T-helper 17 cell (primary cell): ENCODE measurements at regions not wholly inside any gene's neighbourhood (a gene's known extent, or its start where the extent isn't known, plus 50 kb on each side); places are given as distances from the start of the nearest gene placed in this dataset.

Source experiments
- ATAC-seq: fragments of 150-1000 bp; cut with Tn5 transposase; 2 replicates; pipeline ENCODE4 v1.10.0; 2021; ENCODE audit warnings: mild to moderate bottlenecking, moderate library complexity
- DNase-seq, 3 donors: peaks; one replicate each; pipeline versions ENCODE4 v3.0.0 to v3.0.0-alpha.2; 2020 to 2021
- H3K9me3 ChIP-seq: one replicate; pipeline ENCODE4 v1.7.0; 2013; ENCODE audit warnings: low read length, mild to moderate bottlenecking; ENCODE audit not compliant: control insufficient read depth, poor library complexity, severe bottlenecking
- H3K27ac Mint-ChIP-seq: one replicate; pipeline ENCODE4 v1.8.0; 2022; ENCODE audit warnings: mild to moderate bottlenecking, moderate library complexity, mixed read lengths
- H3K27me3 Mint-ChIP-seq: one replicate; pipeline ENCODE4 v1.8.0; 2022; ENCODE audit warnings: mixed read lengths
- H3K36me3 Mint-ChIP-seq: one replicate; pipeline ENCODE4 v1.8.0; 2022; ENCODE audit warnings: low read depth, mixed read lengths
- H3K4me1 Mint-ChIP-seq: one replicate; pipeline ENCODE4 v1.8.0; 2022; ENCODE audit warnings: mild to moderate bottlenecking, mixed read lengths
- H3K4me3 Mint-ChIP-seq: one replicate; pipeline ENCODE4 v1.8.0; 2022; ENCODE audit warnings: mild to moderate bottlenecking, moderate library complexity, mixed read lengths

GRCh38 chr1:208652296-208653160 lies 408.3 kb upstream of the PLXNA2 start:
- no peaks in the 10 kb centered on the region for H3K9me3 ChIP-seq
- no peak overlapping the region for H3K27ac Mint-ChIP-seq
- DNase-seq = peak in 1 of 3 donors; percentile 5
- ATAC-seq = no peak
- H3K4me3 Mint-ChIP-seq = no peak overlapping the region
- H3K27me3 Mint-ChIP-seq = peaks cover 35% of the 10 kb centered on the region
- H3K4me1 Mint-ChIP-seq = no peaks in the 10 kb centered on the region
- no peaks in the 10 kb centered on the region for H3K36me3 Mint-ChIP-seq

GRCh38 chr1:208653426-208653825 lies 409.2 kb upstream of the PLXNA2 start:
- no peak for ATAC-seq
- no peak for DNase-seq
- H3K9me3 ChIP-seq = no peaks in the 10 kb centered on the region
- Mint-ChIP-seq H3K27ac (no peak overlapping the region), H3K27me3 (peaks cover 34% of the 10 kb centered on the region), H3K4me1 (no peaks in the 10 kb centered on the region), H3K4me3 (no peak overlapping the region), H3K36me3 (no peaks in the 10 kb centered on the region)

GRCh38 chr1:208654241-208654640 lies 410.1 kb upstream of the PLXNA2 start:
- ATAC-seq (no peak), DNase-seq (no peak)
- Mint-ChIP-seq H3K27ac (no peak overlapping the region), H3K4me1 (no peaks in the 10 kb centered on the region), H3K36me3 (no peaks in the 10 kb centered on the region), H3K27me3 (peaks cover 26% of the 10 kb centered on the region), H3K4me3 (no peak overlapping the region)
- H3K9me3 ChIP-seq = no peaks in the 10 kb centered on the region

GRCh38 chr1:208665936-208666335 lies 421.8 kb upstream of the PLXNA2 start:
- Mint-ChIP-seq H3K4me1 (no peaks in the 10 kb centered on the region), H3K36me3 (no peaks in the 10 kb centered on the region), H3K27ac (no peak overlapping the region), H3K4me3 (no peak overlapping the region), H3K27me3 (peaks cover 31% of the 10 kb centered on the region)
- no peak for ATAC-seq
- no peaks in the 10 kb centered on the region for H3K9me3 ChIP-seq
- no peak for DNase-seq

GRCh38 chr1:208668991-208669390 lies 424.8 kb upstream of the PLXNA2 start:
- Mint-ChIP-seq H3K4me1 (no peaks in the 10 kb centered on the region), H3K4me3 (no peak overlapping the region), H3K36me3 (no peaks in the 10 kb centered on the region)

GRCh38 chr1:208670778-208671177 lies 426.6 kb upstream of the PLXNA2 start:
- ATAC-seq = no peak
- Mint-ChIP-seq H3K27me3 (peaks cover 13% of the 10 kb centered on the region), H3K4me3 (no peak overlapping the region), H3K4me1 (no peaks in the 10 kb centered on the region), H3K27ac (no peak overlapping the region), H3K36me3 (no peaks in the 10 kb centered on the region)
- no peak for DNase-seq
- no peaks in the 10 kb centered on the region for H3K9me3 ChIP-seq

More at GRCh38 chr1:208668991-208669390, 424.8 kb upstream of the PLXNA2 start:
- no peak for ATAC-seq
- Mint-ChIP-seq H3K27me3 (peaks cover 25% of the 10 kb centered on the region), H3K27ac (no peak overlapping the region)
- no peak for DNase-seq
- H3K9me3 ChIP-seq = no peaks in the 10 kb centered on the region

- H3K27me3 Mint-ChIP-seq = peaks cover 12% of the 10 kb centered on the region
- no peak overlapping the region for H3K27ac Mint-ChIP-seq
- DNase-seq (no peak), ATAC-seq (no peak)
- no peaks in the 10 kb centered on the region for H3K36me3 Mint-ChIP-seq
- no peak overlapping the region for H3K4me3 Mint-ChIP-seq
- H3K9me3 ChIP-seq = no peaks in the 10 kb centered on the region
- no peaks in the 10 kb centered on the region for H3K4me1 Mint-ChIP-seq
Measured at GRCh38 chr1:208681878-208682663, 437.9 kb upstream of the PLXNA2 start.

- no peaks in the 10 kb centered on the region for H3K9me3 ChIP-seq
- Mint-ChIP-seq H3K27me3 (peaks cover 12% of the 10 kb centered on the region), H3K27ac (no peak overlapping the region), H3K4me3 (no peak overlapping the region), H3K36me3 (no peaks in the 10 kb centered on the region), H3K4me1 (no peaks in the 10 kb centered on the region)
- ATAC-seq (no peak), DNase-seq (no peak)
Measured at GRCh38 chr1:208682664-208683013, 438.5 kb upstream of the PLXNA2 start.

- no peak overlapping the region for H3K4me3 Mint-ChIP-seq
- DNase-seq (no peak), ATAC-seq (no peak)
- no peaks in the 10 kb centered on the region for H3K4me1 Mint-ChIP-seq
- H3K27me3 Mint-ChIP-seq = peaks cover 12% of the 10 kb centered on the region
- no peak overlapping the region for H3K27ac Mint-ChIP-seq
- H3K9me3 ChIP-seq = no peaks in the 10 kb centered on the region
- H3K36me3 Mint-ChIP-seq = no peaks in the 10 kb centered on the region
Measured at GRCh38 chr1:208683141-208683540, 439.0 kb upstream of the PLXNA2 start.

- no peaks in the 10 kb centered on the region for H3K9me3 ChIP-seq
- ATAC-seq = no peak
- Mint-ChIP-seq H3K36me3 (no peaks in the 10 kb centered on the region), H3K4me3 (no peak overlapping the region), H3K27ac (no peak overlapping the region), H3K27me3 (peaks cover 12% of the 10 kb centered on the region), H3K4me1 (no peaks in the 10 kb centered on the region)
- DNase-seq = no peak
Measured at GRCh38 chr1:208684192-208684591, 440.0 kb upstream of the PLXNA2 start.

GRCh38 chr1:208686592-208686991 lies 442.4 kb upstream of the PLXNA2 start:
- DNase-seq (no peak), ATAC-seq (no peak)
- H3K9me3 ChIP-seq = no peaks in the 10 kb centered on the region
- Mint-ChIP-seq H3K27ac (no peak overlapping the region), H3K4me1 (no peaks in the 10 kb centered on the region), H3K27me3 (peaks cover 12% of the 10 kb centered on the region), H3K36me3 (no peaks in the 10 kb centered on the region), H3K4me3 (no peak overlapping the region)

GRCh38 chr1:208688656-208689315 lies 444.6 kb upstream of the PLXNA2 start:
- no peak overlapping the region for H3K27ac Mint-ChIP-seq
- H3K4me1 Mint-ChIP-seq = no peaks in the 10 kb centered on the region
- no peak overlapping the region for H3K4me3 Mint-ChIP-seq
- peaks cover 5% of the 10 kb centered on the region for H3K27me3 Mint-ChIP-seq
- H3K9me3 ChIP-seq = no peaks in the 10 kb centered on the region
- DNase-seq (no peak), ATAC-seq (no peak)
- H3K36me3 Mint-ChIP-seq = no peaks in the 10 kb centered on the region

GRCh38 chr1:208691012-208691411 lies 446.8 kb upstream of the PLXNA2 start:
- ATAC-seq (no peak), DNase-seq (no peak)
- no peak overlapping the region for H3K4me3 Mint-ChIP-seq
- no peaks in the 10 kb centered on the region for H3K36me3 Mint-ChIP-seq
- H3K9me3 ChIP-seq = no peaks in the 10 kb centered on the region
- H3K27ac Mint-ChIP-seq = no peak overlapping the region
- H3K4me1 Mint-ChIP-seq = no peaks in the 10 kb centered on the region
- peaks cover 8% of the 10 kb centered on the region for H3K27me3 Mint-ChIP-seq
